Ishikawa (cell line): ENCODE measurements at regions not wholly inside any gene's neighbourhood (a gene's known extent, or its start where the extent isn't known, plus 50 kb on each side); places are given as distances from the start of the nearest gene placed in this dataset.

Source experiments
- CEBPB ChIP-seq: IDR thresholded peaks from 2 replicates; pipeline ENCODE4 v1.6.1; 2012
- CREB1 ChIP-seq: IDR thresholded peaks from 2 replicates; pipeline ENCODE4 v1.6.1; 2012; ENCODE audit warnings: low read depth
- EGR1 ChIP-seq: IDR thresholded peaks from 2 replicates; pipeline ENCODE4 v1.6.1; 2012
- EP300 ChIP-seq: IDR thresholded peaks from 2 replicates; pipeline ENCODE4 v1.6.1; 2012; ENCODE audit warnings: borderline replicate concordance
- FOXM1 ChIP-seq: IDR thresholded peaks from 2 replicates; pipeline ENCODE4 v1.6.1; 2012; ENCODE audit warnings: low read depth, borderline replicate concordance
- MAX ChIP-seq: IDR thresholded peaks from 2 replicates; pipeline ENCODE4 v1.6.1; 2012
- NFIC ChIP-seq: IDR thresholded peaks from 2 replicates; pipeline ENCODE4 v1.6.1; 2012
- RAD21 ChIP-seq: IDR thresholded peaks from 2 replicates; pipeline ENCODE4 v1.6.1; 2012; ENCODE audit warnings: low read depth
- REST ChIP-seq: IDR thresholded peaks from 2 replicates; pipeline ENCODE4 v1.6.1; 2012; ENCODE audit warnings: low read depth, mild to moderate bottlenecking
- TAF1 ChIP-seq: IDR thresholded peaks from 2 replicates; pipeline ENCODE4 v1.6.1; 2012; ENCODE audit warnings: low read depth, mild to moderate bottlenecking
- TCF12 ChIP-seq: IDR thresholded peaks from 2 replicates; pipeline ENCODE4 v1.6.1; 2012; ENCODE audit warnings: low read depth
- TEAD4 ChIP-seq: IDR thresholded peaks from 2 replicates; pipeline ENCODE4 v1.6.1; 2012
- USF1 ChIP-seq: IDR thresholded peaks from 2 replicates; pipeline ENCODE4 v1.6.1; 2012
- YY1 ChIP-seq: IDR thresholded peaks from 2 replicates; pipeline ENCODE4 v1.6.1; 2012; ENCODE audit warnings: low read depth
- ZBTB7A ChIP-seq: IDR thresholded peaks from 2 replicates; pipeline ENCODE4 v1.6.1; 2012; ENCODE audit warnings: low read depth

- TF ChIP-seq USF1 (no peak), CREB1 (no peak)
Observed at GRCh38 chr3:26256224-26256623, 366.3 kb upstream of the LRRC3B start.

- TF ChIP-seq RAD21 = no peak
- no peak for TF ChIP-seq FOXM1
- TF ChIP-seq CREB1 = no peak
- TF ChIP-seq CEBPB = no peak
- no peak for TF ChIP-seq TCF12
Observed at GRCh38 chr3:26259176-26259575, 363.4 kb upstream of the LRRC3B start.

- TF ChIP-seq REST (no peak), NFIC (no peak), TEAD4 (no peak), EGR1 (no peak), MAX (no peak), CEBPB (no peak), ZBTB7A (no peak), FOXM1 (no peak), YY1 (no peak), TAF1 (no peak)
Observed at GRCh38 chr3:26260139-26260538, 362.4 kb upstream of the LRRC3B start.

- TF ChIP-seq FOXM1 (no peak), TAF1 (no peak), CREB1 (no peak), ZBTB7A (no peak), MAX (no peak), NFIC (no peak), REST (no peak), CEBPB (no peak), EGR1 (no peak), TCF12 (no peak)
Observed at GRCh38 chr3:26264708-26265107, 357.9 kb upstream of the LRRC3B start.

GRCh38 chr3:26271848-26272247 is 350.7 kb upstream of the LRRC3B start:
- no peak for TF ChIP-seq USF1
- no peak for TF ChIP-seq CREB1
- TF ChIP-seq EGR1 = no peak
- no peak for TF ChIP-seq TAF1
- TF ChIP-seq NFIC = no peak
- TF ChIP-seq TCF12 = no peak
- no peak for TF ChIP-seq TEAD4
- no peak for TF ChIP-seq FOXM1
- no peak for TF ChIP-seq EP300
- no peak for TF ChIP-seq MAX
- TF ChIP-seq ZBTB7A = no peak
- TF ChIP-seq CEBPB = no peak
- TF ChIP-seq YY1 = no peak
- TF ChIP-seq RAD21 = no peak
- TF ChIP-seq REST = no peak
